ENCODE measurements at regions not wholly inside any gene's neighbourhood (a gene's known extent, or its start where the extent isn't known, plus 50 kb on each side); places are given as distances from the start of the nearest gene placed in this dataset.

DNA sequence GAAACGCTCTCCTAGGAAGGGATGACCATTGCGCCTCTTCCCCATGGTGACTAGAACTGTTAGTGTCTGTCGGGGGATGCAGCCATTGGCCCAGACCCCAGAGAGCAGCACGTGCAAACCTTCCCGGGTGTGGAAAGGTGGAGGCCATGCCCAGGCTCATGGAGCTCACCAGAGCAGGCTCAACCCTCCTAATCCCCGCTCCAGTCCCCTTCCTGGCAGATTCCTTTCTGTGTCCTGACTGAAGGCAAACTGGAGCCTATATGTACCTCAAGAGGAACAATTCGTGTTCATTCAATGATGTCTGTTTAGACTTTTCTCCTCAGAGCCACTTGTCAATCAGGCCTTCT, 94.4 kb downstream of the RHOB start:
- DNase-seq = no peak

GRCh38 chr2:20541651-20542050, 94.8 kb downstream of the RHOB start:
- DNase-seq = no peak

DNA sequence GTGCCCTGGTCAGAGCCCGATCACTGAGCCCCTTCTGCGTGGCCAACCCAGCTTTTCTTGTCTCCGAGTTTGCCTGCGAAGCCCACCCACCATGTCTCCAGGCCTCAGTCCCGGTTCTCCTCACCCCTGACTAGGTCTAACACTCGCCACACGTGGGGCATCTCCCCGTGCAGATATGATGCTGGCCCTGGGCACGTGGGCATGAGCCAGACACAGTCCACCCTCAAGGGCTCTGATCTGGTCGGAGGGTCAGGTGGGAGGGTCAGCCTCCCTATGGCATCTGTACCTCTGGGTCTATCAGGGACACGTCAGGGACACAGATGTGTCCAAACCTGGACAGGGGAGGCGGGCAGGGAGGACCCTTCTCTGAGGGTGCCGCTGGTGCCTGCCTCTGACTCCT, 95.4 kb downstream of the RHOB start:
- no peak for DNase-seq

- no peak for DNase-seq
These were observed 96.0 kb downstream of the RHOB start for GRCh38 chr2:20542746-20543468.

GRCh38 chr2:20543469-20544152, 96.7 kb downstream of the RHOB start:
- no peak for DNase-seq

DNA sequence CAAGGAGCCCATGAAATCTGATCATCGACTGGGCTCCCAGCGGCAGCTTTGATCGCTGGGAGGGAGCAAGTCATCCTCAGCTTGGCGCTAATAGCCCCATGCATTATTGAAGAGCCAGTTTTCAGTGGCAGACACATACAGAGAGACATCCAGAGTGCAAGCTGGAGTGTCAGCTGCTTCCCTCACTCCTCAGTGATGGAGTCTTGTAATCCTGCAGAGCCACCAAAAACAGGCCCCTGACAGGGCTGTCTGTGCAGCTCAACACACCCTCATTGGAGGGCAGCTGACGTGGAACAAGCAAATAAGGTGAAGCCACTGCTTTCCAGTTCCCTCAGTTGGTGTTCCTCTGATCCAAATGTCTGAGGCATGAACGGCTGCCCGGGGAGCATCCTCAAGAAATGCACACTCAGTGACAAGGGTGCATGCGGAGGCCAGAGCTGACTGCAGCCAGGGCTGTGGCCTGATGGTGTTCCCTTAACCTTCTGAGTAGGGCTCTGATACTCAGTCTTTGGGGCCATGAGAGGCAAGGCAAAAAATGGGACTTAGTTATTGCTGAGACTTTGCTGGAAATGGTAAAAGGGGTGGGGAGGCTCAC, 97.4 kb downstream of the RHOB start:
- no peak for DNase-seq

- no peak for DNase-seq
These were observed 101.8 kb downstream of the HS1BP3 start for GRCh38 chr2:20549144-20549543.

DNA sequence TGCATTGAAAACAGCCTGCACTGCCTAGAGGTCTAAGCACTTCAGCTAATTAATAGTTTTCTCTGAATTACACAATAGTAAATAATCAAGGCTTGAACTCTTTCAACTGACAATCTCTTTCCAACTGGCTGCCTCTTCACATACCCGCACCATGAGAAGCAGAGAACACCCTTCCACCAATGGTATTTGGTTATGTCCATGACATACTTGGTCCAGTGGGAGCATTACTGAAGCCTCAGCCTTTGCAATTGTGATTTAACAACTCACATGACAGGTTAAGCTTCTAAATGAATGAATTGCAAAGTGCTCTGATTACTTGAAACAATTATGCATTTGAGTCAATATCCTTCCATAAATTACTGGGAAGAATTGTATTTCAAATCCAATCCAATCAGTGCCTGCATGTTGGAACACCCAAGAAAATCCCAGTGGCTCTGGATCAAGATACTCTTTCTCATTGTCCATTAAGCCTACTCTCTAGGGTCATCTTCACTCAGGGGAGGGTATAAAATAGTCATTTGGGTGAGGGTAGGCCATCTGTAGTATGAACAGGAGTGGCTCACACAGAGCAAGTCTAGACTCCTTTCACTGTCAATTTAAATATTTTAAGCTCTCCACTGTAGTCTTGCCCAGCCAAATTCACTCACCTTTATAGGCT, 101.1 kb downstream of the HS1BP3 start:
- DNase-seq = no peak

- DNase-seq = no peak
These were observed 99.5 kb downstream of the HS1BP3 start for GRCh38 chr2:20551260-20551944.

DNA sequence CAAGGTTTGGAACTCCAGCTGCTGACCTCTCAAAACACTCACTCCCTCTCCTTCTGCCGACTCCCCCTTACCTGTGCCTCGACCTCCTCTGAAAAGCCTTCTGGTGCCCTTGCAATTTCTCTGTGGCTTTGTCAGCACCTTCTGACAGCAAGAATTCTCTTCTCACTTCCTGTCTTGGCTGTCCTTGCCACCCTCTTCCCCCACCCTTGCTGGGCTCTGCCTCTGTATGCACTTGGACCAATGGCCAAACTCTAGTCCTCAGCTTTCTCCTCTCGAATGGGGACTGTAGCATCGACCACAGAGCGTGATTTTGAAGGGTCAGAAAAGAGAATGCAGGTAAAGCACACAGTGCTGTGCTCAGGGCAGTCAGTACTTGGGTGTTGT, 99.0 kb downstream of the HS1BP3 start:
- DNase-seq = no peak

GRCh38 chr2:20552847-20553246, 98.1 kb downstream of the HS1BP3 start:
- no peak for DNase-seq

DNA sequence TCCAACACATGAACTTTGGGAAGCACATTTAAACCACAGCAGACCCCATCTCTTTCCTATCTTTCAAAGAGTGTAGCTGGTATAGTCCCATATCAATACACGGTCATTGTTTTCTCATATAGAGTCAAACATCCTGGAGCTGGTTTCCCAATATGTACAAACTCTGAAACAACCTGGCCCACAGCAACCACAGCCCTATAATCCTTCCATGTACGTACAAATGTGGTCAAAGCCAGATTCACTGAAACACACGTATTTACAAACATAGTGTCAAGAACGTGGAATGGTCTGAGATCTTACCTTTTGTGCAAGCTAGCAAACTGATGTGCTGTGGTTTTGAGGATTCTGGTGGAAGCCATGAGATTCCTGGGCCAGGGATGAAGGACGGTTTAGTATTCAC, 97.3 kb downstream of the HS1BP3 start:
- no peak for DNase-seq

- no peak for DNase-seq
These were observed 94.9 kb downstream of the HS1BP3 start for GRCh38 chr2:20555954-20556353.

DNA sequence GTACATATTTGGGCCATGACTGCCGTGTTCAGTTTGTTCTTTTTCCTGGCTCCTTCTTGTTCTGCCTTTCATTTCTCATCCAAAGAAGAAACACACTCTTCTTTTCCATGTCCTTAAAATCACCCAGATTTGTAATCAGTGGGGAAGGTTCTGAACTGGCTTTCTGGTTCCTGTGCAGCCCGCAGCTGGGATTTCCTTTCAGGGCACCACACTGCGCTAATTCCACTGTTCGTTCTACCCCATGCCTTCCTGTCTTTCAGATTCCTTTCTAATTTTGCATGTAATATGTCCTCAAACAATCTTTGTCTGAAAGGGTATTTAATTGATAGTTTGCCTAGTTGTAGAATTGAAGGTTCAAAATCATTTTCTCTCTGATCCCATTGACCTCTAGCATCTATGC, 94.1 kb downstream of the HS1BP3 start:
- no peak for DNase-seq

- DNase-seq = no peak
These were observed 93.7 kb downstream of the HS1BP3 start for GRCh38 chr2:20557226-20557625.

- DNase-seq = no peak
These were observed 93.3 kb downstream of the HS1BP3 start for GRCh38 chr2:20557635-20558034.

DNA sequence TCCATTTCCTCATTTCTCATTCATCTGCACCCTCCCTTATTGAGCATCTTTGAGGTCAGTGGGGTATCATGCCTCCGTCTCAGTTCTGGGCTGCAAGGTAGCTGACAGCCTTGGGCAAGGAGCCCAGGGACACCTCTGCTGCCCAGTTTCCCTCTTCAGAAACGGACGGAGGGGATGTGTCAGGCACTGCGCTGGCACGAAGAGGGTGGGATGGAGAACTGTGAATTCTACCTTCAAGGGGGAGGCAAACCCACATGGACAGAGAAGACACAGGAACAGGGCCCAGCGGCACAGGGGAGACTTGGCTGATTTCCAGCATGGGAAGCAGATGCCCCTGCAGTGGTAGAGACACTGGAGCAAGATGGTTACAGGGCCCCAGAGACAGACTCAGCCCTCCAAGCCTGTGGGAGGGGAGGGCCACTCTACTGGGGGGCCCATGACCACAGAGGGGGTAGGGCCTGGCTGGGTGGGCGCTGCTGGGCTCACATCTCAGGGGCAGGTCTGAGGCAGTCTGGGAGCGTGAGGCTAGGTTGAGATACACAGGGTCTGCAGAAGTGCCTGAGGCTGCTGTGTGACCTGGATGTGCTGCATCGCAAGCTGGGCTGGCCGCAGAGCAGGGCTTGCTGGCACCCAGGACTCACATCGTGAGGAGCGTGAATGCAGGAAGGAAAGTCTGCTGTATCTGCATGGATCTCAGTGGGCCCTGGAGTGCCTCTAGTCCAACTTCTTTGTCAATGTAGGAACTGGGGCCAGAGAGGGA, 92.3 kb downstream of the HS1BP3 start:
- DNase-seq = no peak

DNA sequence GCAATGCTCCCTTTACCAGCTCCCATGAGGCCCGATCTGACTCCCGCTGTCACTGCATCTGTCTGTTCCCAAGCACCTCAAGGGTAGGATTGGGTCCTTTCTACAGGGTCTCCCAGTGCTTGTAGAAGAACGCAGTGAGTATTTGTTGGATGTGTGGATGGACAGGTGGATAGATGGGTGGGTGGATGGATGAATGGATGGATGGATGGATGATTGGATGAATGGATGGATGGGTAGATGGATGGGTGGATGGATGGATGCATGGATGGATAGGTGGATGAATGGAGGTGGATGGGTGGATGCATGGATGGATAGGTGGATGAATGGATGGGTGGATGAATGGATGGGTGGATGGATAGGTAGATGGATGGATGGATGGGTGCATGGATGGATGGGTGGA, 91.6 kb downstream of the HS1BP3 start:
- DNase-seq = no peak

DNA sequence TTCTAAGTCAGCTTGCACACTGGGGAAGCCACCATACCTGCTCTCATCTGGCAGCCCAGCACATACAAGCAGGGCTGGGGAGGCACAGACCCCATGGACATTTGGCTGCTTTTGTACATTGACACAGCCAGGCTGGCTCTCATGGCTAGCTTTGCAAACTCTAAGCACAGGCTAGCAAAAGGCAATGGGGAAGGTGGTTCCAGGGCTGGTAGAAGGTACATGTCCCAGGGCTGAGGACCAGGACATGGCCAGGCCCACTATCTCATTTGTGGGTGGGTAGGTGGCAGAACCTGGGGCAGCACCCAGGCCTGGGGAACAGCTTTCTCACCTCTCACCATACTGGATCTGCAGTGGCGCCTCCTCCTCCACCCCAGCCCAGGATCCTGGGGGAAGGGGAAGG, 90.9 kb downstream of the HS1BP3 start:
- no peak for DNase-seq

DNA sequence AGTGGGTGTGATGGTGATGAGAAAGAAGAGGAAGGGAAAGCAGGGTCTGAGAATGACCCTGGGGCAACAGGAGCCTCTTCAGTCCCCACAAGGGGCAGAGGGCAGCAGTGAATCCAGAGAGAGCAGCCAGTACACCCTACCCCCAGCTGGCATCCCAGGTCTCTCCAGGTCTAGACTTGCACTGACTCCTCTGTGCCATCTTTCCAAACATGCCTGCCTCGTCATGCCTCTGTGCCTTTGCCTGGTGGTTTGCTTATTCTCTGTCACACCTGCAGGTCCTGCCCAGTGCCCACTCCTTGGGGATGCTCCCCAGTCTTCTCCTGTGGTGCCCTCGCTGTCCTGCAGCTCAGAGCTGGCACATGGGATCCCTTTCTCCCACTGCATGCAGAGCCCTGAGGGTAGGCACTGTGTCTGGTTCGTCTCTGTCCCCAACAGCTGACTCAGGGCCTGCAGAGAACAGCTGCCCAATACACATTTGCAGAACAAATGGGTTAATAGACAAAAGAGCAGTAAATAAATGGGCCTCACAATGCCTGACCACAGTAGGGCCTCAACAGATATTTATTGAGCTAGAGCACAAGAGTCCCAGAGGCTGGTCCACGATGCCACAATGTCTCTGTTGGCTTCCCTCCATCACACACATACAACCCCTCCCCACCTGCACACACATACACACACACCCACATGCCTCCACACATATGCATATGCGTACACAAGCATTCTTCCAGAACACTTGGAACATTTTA, 89.8 kb downstream of the HS1BP3 start:
- DNase-seq = no peak

GRCh38 chr2:20561637-20562454, 89.1 kb downstream of the HS1BP3 start:
- no peak for DNase-seq
